ENCODE measurements at regions not wholly inside any gene's neighbourhood (a gene's known extent, or its start where the extent isn't known, plus 50 kb on each side); places are given as distances from the start of the nearest gene placed in this dataset.

GRCh38 chr5:145244251-145244650, 590.9 kb downstream of the PRELID2 start:
- TF ChIP-seq, protein P1, sequence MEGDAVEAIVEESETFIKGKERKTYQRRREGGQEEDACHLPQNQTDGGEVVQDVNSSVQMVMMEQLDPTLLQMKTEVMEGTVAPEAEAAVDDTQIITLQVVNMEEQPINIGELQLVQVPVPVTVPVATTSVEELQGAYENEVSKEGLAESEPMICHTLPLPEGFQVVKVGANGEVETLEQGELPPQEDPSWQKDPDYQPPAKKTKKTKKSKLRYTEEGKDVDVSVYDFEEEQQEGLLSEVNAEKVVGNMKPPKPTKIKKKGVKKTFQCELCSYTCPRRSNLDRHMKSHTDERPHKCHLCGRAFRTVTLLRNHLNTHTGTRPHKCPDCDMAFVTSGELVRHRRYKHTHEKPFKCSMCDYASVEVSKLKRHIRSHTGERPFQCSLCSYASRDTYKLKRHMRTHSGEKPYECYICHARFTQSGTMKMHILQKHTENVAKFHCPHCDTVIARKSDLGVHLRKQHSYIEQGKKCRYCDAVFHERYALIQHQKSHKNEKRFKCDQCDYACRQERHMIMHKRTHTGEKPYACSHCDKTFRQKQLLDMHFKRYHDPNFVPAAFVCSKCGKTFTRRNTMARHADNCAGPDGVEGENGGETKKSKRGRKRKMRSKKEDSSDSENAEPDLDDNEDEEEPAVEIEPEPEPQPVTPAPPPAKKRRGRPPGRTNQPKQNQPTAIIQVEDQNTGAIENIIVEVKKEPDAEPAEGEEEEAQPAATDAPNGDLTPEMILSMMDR (IDR thresholded peaks at IDR 0.05; ENCODE audit: low read length), result no peak
- no peak for TF ChIP-seq EZH2 (IDR thresholded peaks at IDR 0.05; ENCODE audit: borderline replicate concordance, low read length)

Data from OCI-LY1 (cell line).